ENCODE measurements at regions not wholly inside any gene's neighbourhood (a gene's known extent, or its start where the extent isn't known, plus 50 kb on each side); places are given as distances from the start of the nearest gene placed in this dataset.
"Not testable (repeated sequence)": the region's sequence is repeated elsewhere in the genome, so short reads cannot be mapped to it uniquely, and the experiment has no call there.

DNA sequence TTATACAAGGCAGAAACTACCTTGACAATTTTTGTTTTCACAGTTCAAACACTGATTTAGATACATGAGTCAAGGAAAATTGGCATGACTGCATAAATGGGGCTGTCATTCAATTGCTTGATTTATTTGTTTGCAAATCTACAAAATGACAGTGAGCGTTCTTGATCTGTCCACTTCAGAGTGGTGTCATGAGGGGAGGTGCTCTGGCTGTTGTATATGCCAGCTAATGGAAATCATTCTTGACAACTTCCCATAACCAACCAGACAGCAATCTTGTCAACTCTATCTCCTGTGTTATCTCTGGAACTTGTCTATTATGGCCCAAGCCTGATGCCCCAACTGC is 120.6 kb upstream of the UGP2 start:
- Histone ChIP-seq H3K4me3 (no peak overlapping the region), H3K27me3 (no peaks in the 10 kb centered on the region), H3K27ac (no peak overlapping the region), H3K36me3 (no peaks in the 10 kb centered on the region), H3K4me1 (no peaks in the 10 kb centered on the region), H3K9me3 (no peaks in the 10 kb centered on the region)
- 67% methylated on average over 1 of the region's 1 CpG; no CpG with 5 or more reads in 1 of the 2 donors for WGBS, 2 donors (ENCODE audit: low coverage in 1 of 2)
- no peak for ATAC-seq
- TF ChIP-seq POLR2A (IDR thresholded peaks at IDR 0.05): no peak
- no peak for TF ChIP-seq EP300 (IDR thresholded peaks at IDR 0.05)
- TF ChIP-seq, protein P1, sequence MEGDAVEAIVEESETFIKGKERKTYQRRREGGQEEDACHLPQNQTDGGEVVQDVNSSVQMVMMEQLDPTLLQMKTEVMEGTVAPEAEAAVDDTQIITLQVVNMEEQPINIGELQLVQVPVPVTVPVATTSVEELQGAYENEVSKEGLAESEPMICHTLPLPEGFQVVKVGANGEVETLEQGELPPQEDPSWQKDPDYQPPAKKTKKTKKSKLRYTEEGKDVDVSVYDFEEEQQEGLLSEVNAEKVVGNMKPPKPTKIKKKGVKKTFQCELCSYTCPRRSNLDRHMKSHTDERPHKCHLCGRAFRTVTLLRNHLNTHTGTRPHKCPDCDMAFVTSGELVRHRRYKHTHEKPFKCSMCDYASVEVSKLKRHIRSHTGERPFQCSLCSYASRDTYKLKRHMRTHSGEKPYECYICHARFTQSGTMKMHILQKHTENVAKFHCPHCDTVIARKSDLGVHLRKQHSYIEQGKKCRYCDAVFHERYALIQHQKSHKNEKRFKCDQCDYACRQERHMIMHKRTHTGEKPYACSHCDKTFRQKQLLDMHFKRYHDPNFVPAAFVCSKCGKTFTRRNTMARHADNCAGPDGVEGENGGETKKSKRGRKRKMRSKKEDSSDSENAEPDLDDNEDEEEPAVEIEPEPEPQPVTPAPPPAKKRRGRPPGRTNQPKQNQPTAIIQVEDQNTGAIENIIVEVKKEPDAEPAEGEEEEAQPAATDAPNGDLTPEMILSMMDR (IDR thresholded peaks at IDR 0.05): no peak
- TF ChIP-seq POLR2AphosphoS5 (IDR thresholded peaks at IDR 0.05): no peak

DNA sequence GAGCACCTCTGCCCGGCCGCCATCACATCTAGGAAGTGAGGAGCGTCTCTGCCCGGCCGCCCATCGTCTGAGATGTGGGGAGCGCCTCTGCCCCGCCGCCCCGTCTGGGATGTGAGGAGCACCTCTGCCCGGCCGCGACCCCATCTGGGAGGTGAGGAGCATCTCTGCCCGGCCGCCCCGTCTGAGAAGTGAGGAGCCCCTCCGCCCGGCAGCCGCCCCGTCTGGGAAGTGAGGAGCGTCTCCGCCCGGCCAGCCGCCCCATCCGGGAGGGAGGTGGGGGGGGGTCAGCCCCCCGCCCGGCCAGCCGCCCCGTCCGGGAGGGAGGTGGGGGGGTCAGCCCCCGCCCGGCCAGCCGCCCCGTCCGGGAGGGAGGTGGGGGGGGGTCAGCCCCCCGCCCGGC is 119.4 kb upstream of the UGP2 start:
- no CpG with 5 or more reads among the region's 37 CpGs for WGBS, 2 donors (ENCODE audit: low coverage in 1 of 2)
- not testable (repeated sequence) for H3K27me3 ChIP-seq, H3K36me3 ChIP-seq, H3K4me3 ChIP-seq, H3K27ac ChIP-seq, ATAC-seq, H3K9me3 ChIP-seq, H3K4me1 ChIP-seq

DNA sequence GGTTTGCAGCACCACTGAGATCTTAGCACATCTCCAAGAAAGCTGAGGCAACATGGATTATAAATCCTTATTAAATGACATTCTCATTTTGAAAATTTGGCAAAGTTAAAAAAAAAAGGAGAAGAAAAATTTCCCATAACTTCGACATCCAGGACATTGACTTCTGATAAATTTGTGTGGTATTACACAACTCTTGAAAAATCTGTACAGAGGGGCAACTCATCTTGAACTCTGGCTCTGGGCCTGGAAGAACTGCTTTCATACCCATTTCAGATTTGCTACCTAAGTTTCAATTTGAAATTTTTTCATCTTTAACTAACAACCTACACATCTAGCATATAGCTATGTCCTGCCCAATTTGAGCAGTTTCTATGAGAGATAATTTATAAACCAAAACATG is 118.0 kb upstream of the UGP2 start:
- Histone ChIP-seq H3K27me3 (no peaks in the 10 kb centered on the region), H3K36me3 (no peaks in the 10 kb centered on the region), H3K27ac (no peak overlapping the region), H3K4me1 (no peaks in the 10 kb centered on the region), H3K4me3 (no peak overlapping the region), H3K9me3 (no peaks in the 10 kb centered on the region)
- TF ChIP-seq EP300 (IDR thresholded peaks at IDR 0.05) (no peak), POLR2AphosphoS5 (IDR thresholded peaks at IDR 0.05) (no peak), POLR2A (IDR thresholded peaks at IDR 0.05) (no peak)
- TF ChIP-seq, protein P1 (IDR thresholded peaks at IDR 0.05): no peak
- 90 to 93% methylated on average over 1 of the region's 1 CpG for WGBS, 2 donors (ENCODE audit: low coverage in 1 of 2)
- ATAC-seq: no peak

DNA sequence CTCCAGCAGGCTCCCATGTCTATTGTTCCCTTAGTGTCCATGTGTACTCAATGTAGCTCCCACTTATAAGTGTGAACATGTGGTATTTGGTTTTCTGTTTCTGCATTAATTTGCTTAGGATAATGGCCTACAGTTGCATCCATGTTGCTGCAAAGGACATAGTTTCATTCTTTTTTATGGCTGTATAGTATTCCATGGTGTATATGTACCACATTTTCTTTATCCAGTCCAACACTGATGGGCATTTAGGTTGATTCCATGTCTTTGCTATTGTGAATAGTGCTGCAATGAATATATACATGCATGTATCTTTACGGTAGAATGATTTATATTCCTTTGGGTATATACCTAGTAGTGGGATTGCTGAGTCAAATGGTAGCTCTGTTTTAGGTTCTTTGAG is 116.5 kb upstream of the UGP2 start:
- 82 to 92% methylated on average over 1 of the region's 1 CpG for WGBS, 2 donors (ENCODE audit: low coverage in 1 of 2)
- H3K4me3 ChIP-seq, H3K27me3 ChIP-seq, ATAC-seq, H3K9me3 ChIP-seq, H3K27ac ChIP-seq, H3K4me1 ChIP-seq, H3K36me3 ChIP-seq: not testable (repeated sequence)

DNA sequence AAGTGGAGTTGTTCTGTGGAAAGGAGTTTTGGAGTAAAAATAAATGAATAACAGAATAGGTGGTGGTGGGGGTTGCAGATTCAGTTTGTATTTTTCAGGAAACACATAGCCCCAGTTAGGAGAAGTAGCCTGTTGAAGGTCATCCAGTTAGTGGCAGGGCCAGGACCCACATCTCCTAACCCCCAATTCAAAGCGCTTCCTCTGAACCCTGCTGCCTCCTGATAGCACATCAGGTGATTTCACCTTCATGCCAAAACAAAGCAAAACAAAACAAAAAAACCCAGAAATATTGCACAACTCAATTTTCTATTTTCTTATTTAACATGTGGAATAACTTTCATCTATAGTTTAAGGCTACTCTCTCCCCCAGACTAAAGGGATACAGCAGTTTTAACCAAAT is 112.3 kb upstream of the UGP2 start:
- no peaks in the 10 kb centered on the region for H3K4me1 ChIP-seq
- 100% methylated on average over 1 of the region's 1 CpG for WGBS, 2 donors (ENCODE audit: low coverage in 1 of 2)
- H3K36me3 ChIP-seq: no peaks in the 10 kb centered on the region
- TF ChIP-seq POLR2AphosphoS5 (IDR thresholded peaks at IDR 0.05) (no peak), POLR2A (IDR thresholded peaks at IDR 0.05) (no peak), EP300 (IDR thresholded peaks at IDR 0.05) (no peak)
- TF ChIP-seq, protein P1 (IDR thresholded peaks at IDR 0.05): no peak
- no peaks in the 10 kb centered on the region for H3K9me3 ChIP-seq
- no peaks in the 10 kb centered on the region for H3K27me3 ChIP-seq
- no peak for ATAC-seq
- no peak overlapping the region for H3K27ac ChIP-seq
- no peak overlapping the region for H3K4me3 ChIP-seq

DNA sequence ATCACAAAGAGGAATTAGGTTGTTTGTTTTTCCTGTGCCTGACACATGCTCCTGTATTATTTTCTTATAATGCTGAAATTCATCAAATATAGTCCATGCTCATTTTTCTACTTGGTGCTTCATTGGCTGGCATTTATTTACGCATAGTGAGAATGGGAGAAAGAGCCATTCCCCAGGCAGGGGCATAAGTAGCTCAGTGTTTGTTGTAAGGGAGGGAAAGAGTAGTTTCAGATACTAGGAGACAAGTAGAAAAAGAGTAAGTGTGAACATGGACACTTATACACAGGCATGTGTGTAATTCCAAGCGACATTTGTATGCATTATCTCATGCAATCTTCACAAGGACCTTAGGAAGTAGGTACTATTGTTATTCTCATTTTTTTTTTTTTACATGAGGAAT is 111.9 kb upstream of the UGP2 start:
- 89 to 100% methylated on average over 1 to 2 of the region's 2 CpGs for WGBS, 2 donors (ENCODE audit: low coverage in 1 of 2)
- no peak for TF ChIP-seq EP300 (IDR thresholded peaks at IDR 0.05)
- TF ChIP-seq POLR2AphosphoS5 (IDR thresholded peaks at IDR 0.05): no peak
- TF ChIP-seq POLR2A (IDR thresholded peaks at IDR 0.05): no peak
- no peak overlapping the region for H3K27ac ChIP-seq

DNA sequence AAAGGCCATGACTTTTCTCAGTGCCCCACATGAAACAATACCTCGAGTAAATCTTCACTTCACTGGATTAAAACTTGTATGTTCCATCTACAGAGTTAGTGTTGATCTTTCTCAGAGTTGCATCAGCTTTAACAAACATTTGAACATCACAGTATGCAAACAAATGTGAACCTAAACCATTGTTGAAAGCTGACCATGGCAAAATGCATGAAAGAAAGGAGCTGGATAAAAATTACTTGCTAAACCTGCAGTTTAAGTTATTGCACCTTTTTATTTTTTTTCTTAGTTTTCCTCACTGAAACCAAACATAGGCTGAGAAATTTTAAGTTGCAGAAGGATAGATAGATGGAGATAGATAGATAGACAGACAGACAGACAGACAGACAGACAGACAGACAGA is 107.2 kb upstream of the UGP2 start:
- 71 to 76% methylated on average over 1 of the region's 1 CpG for WGBS, 2 donors (ENCODE audit: low coverage in 1 of 2)
- no peak overlapping the region for H3K4me3 ChIP-seq
- no peaks in the 10 kb centered on the region for H3K36me3 ChIP-seq
- H3K4me1 ChIP-seq: peaks cover 0 to 5% (median 0%) of the 10 kb centered on the region in 3 donors
- no peak overlapping the region for H3K27ac ChIP-seq
- H3K27me3 ChIP-seq: no peaks in the 10 kb centered on the region
- H3K9me3 ChIP-seq: no peaks in the 10 kb centered on the region
- TF ChIP-seq, protein P1 (IDR thresholded peaks at IDR 0.05): no peak
- no peak for TF ChIP-seq EP300 (IDR thresholded peaks at IDR 0.05)
- no peak for TF ChIP-seq POLR2A (IDR thresholded peaks at IDR 0.05)
- no peak for TF ChIP-seq POLR2AphosphoS5 (IDR thresholded peaks at IDR 0.05)
- no peak for ATAC-seq

More for the DNA sequence above, 111.9 kb upstream of the UGP2 start:
- no peak for ATAC-seq
- H3K4me1 ChIP-seq: no peaks in the 10 kb centered on the region
- no peak overlapping the region for H3K4me3 ChIP-seq
- no peaks in the 10 kb centered on the region for H3K36me3 ChIP-seq
- H3K27me3 ChIP-seq: no peaks in the 10 kb centered on the region
- no peaks in the 10 kb centered on the region for H3K9me3 ChIP-seq

Measured in gastroesophageal sphincter (tissue), 4 donors.